Breast epithelium (tissue), 3 donors: ENCODE measurements at regions not wholly inside any gene's neighbourhood (a gene's known extent, or its start where the extent isn't known, plus 50 kb on each side); places are given as distances from the start of the nearest gene placed in this dataset.
"Not testable (repeated sequence)": the region's sequence is repeated elsewhere in the genome, so short reads cannot be mapped to it uniquely, and the experiment has no call there.

Experiments
- POLR2A ChIP-seq: fragments of 450-650 bp; IDR thresholded peaks from one replicate; pipeline ENCODE4 v1.6.1; 2016; ENCODE audit warnings: antibody characterized with exemption, mild to moderate bottlenecking, moderate library complexity
- TF ChIP-seq, protein P1 (sequence below), 3 donors: fragments of 450-650 bp; IDR thresholded peaks; one replicate each; pipeline ENCODE4 v1.5.1; 2016 to 2017; ENCODE audit warnings: antibody characterized with exemption in 3 of 3, mild to moderate bottlenecking in 3 of 3, moderate library complexity in 3 of 3

DNA sequence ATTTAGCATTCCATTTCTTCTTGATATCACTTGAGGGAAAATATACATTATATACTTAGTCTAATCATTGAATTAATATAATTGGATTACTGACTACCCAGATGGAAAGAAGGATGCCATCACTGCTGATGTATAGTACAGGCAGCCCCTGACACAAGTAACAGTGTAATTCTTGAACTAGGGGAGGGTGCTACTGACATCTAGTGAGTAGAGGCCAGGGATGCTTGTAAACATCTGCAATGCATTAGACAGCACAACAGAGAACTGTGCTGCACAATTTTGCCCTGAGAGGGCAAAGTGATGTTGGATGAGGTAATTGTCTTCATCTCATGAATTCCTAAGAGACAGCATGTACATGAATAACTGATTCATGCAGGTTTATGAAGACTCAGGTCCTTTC, 169.2 kb downstream of the GOLGA6L6 start:
- TF ChIP-seq POLR2A = not testable (repeated sequence)
- TF ChIP-seq, protein P1, sequence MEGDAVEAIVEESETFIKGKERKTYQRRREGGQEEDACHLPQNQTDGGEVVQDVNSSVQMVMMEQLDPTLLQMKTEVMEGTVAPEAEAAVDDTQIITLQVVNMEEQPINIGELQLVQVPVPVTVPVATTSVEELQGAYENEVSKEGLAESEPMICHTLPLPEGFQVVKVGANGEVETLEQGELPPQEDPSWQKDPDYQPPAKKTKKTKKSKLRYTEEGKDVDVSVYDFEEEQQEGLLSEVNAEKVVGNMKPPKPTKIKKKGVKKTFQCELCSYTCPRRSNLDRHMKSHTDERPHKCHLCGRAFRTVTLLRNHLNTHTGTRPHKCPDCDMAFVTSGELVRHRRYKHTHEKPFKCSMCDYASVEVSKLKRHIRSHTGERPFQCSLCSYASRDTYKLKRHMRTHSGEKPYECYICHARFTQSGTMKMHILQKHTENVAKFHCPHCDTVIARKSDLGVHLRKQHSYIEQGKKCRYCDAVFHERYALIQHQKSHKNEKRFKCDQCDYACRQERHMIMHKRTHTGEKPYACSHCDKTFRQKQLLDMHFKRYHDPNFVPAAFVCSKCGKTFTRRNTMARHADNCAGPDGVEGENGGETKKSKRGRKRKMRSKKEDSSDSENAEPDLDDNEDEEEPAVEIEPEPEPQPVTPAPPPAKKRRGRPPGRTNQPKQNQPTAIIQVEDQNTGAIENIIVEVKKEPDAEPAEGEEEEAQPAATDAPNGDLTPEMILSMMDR (IDR thresholded peaks at IDR 0.05) = not testable (repeated sequence)
